ENCODE measurements at regions not wholly inside any gene's neighbourhood (a gene's known extent, or its start where the extent isn't known, plus 50 kb on each side); places are given as distances from the start of the nearest gene placed in this dataset.

DNA sequence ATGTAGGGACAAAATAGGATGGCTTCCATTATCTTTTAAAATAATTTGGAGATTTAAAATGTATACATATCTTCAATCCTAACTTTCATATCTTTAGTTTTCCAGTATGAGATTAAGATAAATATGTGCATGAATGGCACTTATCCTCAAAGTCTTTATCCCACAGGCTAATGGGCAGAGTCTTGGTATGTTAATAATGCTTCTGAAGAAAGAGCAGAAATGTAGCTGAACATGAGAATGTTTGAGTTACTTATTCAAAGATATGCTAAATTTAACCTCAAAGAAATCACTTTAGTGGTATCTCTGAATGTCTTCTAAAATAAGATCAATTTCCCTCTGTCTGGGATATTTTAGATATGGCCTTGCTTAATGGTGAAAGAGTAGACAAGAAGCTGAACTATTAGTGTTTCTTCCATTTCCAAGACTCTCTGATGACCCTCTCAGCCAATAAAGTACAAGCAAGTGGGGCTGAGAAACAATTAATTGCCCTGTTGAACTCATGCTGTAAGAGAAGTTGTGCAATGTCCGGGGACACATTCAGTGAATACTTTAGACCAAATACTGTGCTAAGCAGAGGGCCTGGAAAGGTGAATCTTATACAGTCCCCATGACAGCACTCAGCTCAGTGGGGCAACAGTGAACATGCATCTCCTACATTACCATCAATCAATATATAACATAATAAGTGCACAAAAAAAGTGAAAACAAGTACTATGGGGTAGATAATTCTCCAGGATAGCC, 50.0 kb upstream of the ADAMTSL1 start:
- TF ChIP-seq, protein P1, sequence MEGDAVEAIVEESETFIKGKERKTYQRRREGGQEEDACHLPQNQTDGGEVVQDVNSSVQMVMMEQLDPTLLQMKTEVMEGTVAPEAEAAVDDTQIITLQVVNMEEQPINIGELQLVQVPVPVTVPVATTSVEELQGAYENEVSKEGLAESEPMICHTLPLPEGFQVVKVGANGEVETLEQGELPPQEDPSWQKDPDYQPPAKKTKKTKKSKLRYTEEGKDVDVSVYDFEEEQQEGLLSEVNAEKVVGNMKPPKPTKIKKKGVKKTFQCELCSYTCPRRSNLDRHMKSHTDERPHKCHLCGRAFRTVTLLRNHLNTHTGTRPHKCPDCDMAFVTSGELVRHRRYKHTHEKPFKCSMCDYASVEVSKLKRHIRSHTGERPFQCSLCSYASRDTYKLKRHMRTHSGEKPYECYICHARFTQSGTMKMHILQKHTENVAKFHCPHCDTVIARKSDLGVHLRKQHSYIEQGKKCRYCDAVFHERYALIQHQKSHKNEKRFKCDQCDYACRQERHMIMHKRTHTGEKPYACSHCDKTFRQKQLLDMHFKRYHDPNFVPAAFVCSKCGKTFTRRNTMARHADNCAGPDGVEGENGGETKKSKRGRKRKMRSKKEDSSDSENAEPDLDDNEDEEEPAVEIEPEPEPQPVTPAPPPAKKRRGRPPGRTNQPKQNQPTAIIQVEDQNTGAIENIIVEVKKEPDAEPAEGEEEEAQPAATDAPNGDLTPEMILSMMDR (IDR thresholded peaks at IDR 0.05): no peak
- TF ChIP-seq POLR2A (IDR thresholded peaks at IDR 0.05): no peak

Data from heart left ventricle (tissue), 13 donors.